Neural cell (in vitro differentiated cells): ENCODE measurements at regions not wholly inside any gene's neighbourhood (a gene's known extent, or its start where the extent isn't known, plus 50 kb on each side); places are given as distances from the start of the nearest gene placed in this dataset.
"Not testable (repeated sequence)": the region's sequence is repeated elsewhere in the genome, so short reads cannot be mapped to it uniquely, and the experiment has no call there.

Experiments
- H2AFZ ChIP-seq: fragments of 200-600, 300-800 bp; sonication (generic), shearing (Covaris generic); 2 replicates; pipeline ENCODE4 v1.6.0; 2014; ENCODE audit warnings: low read depth, mild to moderate bottlenecking, antibody characterized with exemption, low read length, moderate library complexity
- H3F3A ChIP-seq: fragments of 200-600 bp; shearing (Covaris generic); 2 replicates; pipeline ENCODE4 v1.6.1; 2016; ENCODE audit warnings: mild to moderate bottlenecking, moderate library complexity, mixed read lengths, antibody characterized with exemption, low read length; ENCODE audit not compliant: insufficient read depth, poor library complexity, severe bottlenecking
- H3K27ac ChIP-seq: fragments of 200-600, 300-800 bp; sonication (generic), shearing (Covaris generic); 2 replicates; pipeline ENCODE4 v1.5.1; 2014; ENCODE audit warnings: mild to moderate bottlenecking, low read length, moderate library complexity
- H3K27me3 ChIP-seq: fragments of 300-800, 200-600 bp; sonication (generic), shearing (Covaris generic); 2 replicates; pipeline ENCODE4 v1.6.0; 2014; ENCODE audit warnings: mild to moderate bottlenecking, low read depth, low read length, moderate library complexity; ENCODE audit not compliant: insufficient read depth
- H3K36me3 ChIP-seq: fragments of 300-800, 200-600 bp; sonication (generic), shearing (Covaris generic); 2 replicates; pipeline ENCODE4 v1.5.1; 2014; ENCODE audit warnings: mild to moderate bottlenecking, antibody characterized with exemption, low read length, moderate library complexity; ENCODE audit not compliant: insufficient read depth
- H3K4me2 ChIP-seq: fragments of 300-800, 200-600 bp; sonication (generic), shearing (Covaris generic); 2 replicates; pipeline ENCODE4 v1.6.0; 2014; ENCODE audit warnings: mild to moderate bottlenecking, low read length
- H3K4me3 ChIP-seq: fragments of 300-800, 200-600 bp; sonication (generic), shearing (Covaris generic); 2 replicates; pipeline ENCODE4 v1.5.1; 2014; ENCODE audit warnings: mild to moderate bottlenecking, low read length, moderate library complexity
- H3K79me2 ChIP-seq: fragments of 200-600 bp; shearing (Covaris generic); replicated peaks from 2 replicates; pipeline ENCODE4 v1.6.0; 2014; ENCODE audit warnings: mild to moderate bottlenecking, low read length, moderate library complexity; ENCODE audit not compliant: insufficient read depth
- H3K9ac ChIP-seq: fragments of 300-800, 200-600 bp; sonication (generic), shearing (Covaris generic); 2 replicates; pipeline ENCODE4 v1.6.1; 2016; ENCODE audit warnings: mild to moderate bottlenecking, low read length, mixed read lengths
- H3K9me2 ChIP-seq: fragments of 200-600 bp; shearing (Covaris generic); 2 replicates; pipeline ENCODE4 v1.6.1; 2016; ENCODE audit warnings: mild to moderate bottlenecking, low read length, mixed read lengths; ENCODE audit not compliant: insufficient read depth
- H3K9me3 ChIP-seq: fragments of 200-600, 300-800 bp; sonication (generic), shearing (Covaris generic); 2 replicates; pipeline ENCODE4 v1.6.1; 2016; ENCODE audit warnings: mild to moderate bottlenecking, mixed run types, low read length, moderate library complexity, mixed read lengths
- H4K20me1 ChIP-seq: fragments of 200-600 bp; shearing (Covaris generic); 2 replicates; pipeline ENCODE4 v1.6.1; 2016; ENCODE audit warnings: mild to moderate bottlenecking, mixed run types; ENCODE audit not compliant: insufficient read depth
- EP300 ChIP-seq: fragments of 450-650 bp; conservative IDR thresholded peaks from 2 replicates; pipeline ENCODE4 v1.6.1; 2014; ENCODE audit warnings: antibody characterized with exemption, mild to moderate bottlenecking, moderate library complexity; ENCODE audit not compliant: poor library complexity, severe bottlenecking
- EZH2 ChIP-seq: fragments of 200-600, 300-800 bp; shearing (Covaris generic), sonication (generic); IDR thresholded peaks from 2 replicates; pipeline ENCODE4 v1.6.1; 2014; ENCODE audit warnings: antibody characterized with exemption, low read length, borderline replicate concordance, mild to moderate bottlenecking; ENCODE audit not compliant: insufficient read depth, poor library complexity, severe bottlenecking
- MXI1 ChIP-seq: fragments of 450-650 bp; conservative IDR thresholded peaks from 2 replicates; pipeline ENCODE4 v1.6.1; 2014; ENCODE audit warnings: antibody characterized with exemption, mild to moderate bottlenecking; ENCODE audit not compliant: poor library complexity, severe bottlenecking
- POLR2AphosphoS5 ChIP-seq: IDR thresholded peaks from 2 replicates; pipeline ENCODE4 v1.6.1; 2012
- RAD21 ChIP-seq: fragments of 450-650 bp; conservative IDR thresholded peaks from 2 replicates; pipeline ENCODE4 v1.6.1; 2014; ENCODE audit warnings: antibody characterized with exemption, mild to moderate bottlenecking, moderate library complexity
- REST ChIP-seq: IDR thresholded peaks from 2 replicates; pipeline ENCODE4 v1.6.1; 2012; ENCODE audit warnings: borderline replicate concordance
- SMC3 ChIP-seq: fragments of 450-650 bp; conservative IDR thresholded peaks from 2 replicates; pipeline ENCODE4 v1.6.1; 2014; ENCODE audit warnings: antibody characterized with exemption, mild to moderate bottlenecking, moderate library complexity; ENCODE audit not compliant: poor library complexity
- TAF1 ChIP-seq: IDR thresholded peaks from 2 replicates; pipeline ENCODE4 v1.6.1; 2012; ENCODE audit warnings: low read depth
- TF ChIP-seq, protein P1 (sequence below): fragments of 450-650 bp; IDR thresholded peaks from 2 replicates; pipeline ENCODE4 v1.5.1; 2014; ENCODE audit warnings: antibody characterized with exemption, mild to moderate bottlenecking, moderate library complexity; ENCODE audit not compliant: poor library complexity, severe bottlenecking

DNA sequence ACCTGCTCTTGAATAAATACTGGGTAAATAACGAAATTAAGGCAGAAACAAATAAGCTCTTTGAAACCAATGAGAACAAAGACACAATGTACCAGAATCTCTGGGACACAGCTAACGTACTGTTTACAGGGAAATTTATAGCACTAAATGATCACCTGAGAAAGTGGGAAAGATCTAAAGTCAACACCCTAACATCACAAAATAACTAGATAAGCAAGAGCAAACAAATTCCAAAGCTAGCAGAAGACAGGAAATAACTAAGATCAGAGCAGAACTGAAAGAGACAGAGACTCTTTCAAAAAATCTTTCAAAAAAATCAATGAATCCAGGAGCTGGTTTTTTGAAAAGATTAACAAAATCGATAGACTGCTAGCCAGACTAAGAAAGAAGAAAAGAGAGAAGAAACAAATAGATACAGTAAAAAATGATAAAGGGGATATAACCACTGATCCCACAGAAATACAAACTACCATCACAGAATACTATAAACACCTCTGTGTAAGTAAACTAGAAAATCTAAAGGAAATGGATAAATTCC is 487.5 kb downstream of the CHSY3 start:
- H3K9me3 ChIP-seq, H3K9me2 ChIP-seq, H3K36me3 ChIP-seq, H3K27me3 ChIP-seq, H3K4me3 ChIP-seq, H3K79me2 ChIP-seq, H3K27ac ChIP-seq, H3F3A ChIP-seq, H2AFZ ChIP-seq, H3K4me2 ChIP-seq, H3K9ac ChIP-seq, H4K20me1 ChIP-seq: not testable (repeated sequence)

- Histone ChIP-seq H3K79me2 (no peaks in the 10 kb centered on the region), H3K9me2 (no peaks in the 10 kb centered on the region), H3K27me3 (no peaks in the 10 kb centered on the region), H3K27ac (no peak overlapping the region), H3K9ac (no peak overlapping the region), H3K4me3 (no peak overlapping the region), H3K4me2 (no peak overlapping the region), H3K36me3 (no peaks in the 10 kb centered on the region), H2AFZ (no peak overlapping the region), H4K20me1 (no peaks in the 10 kb centered on the region), H3F3A (no peaks in the 10 kb centered on the region), H3K9me3 (no peaks in the 10 kb centered on the region)
- TF ChIP-seq POLR2AphosphoS5 = no peak
- no peak for TF ChIP-seq EZH2
- TF ChIP-seq RAD21 = no peak
- TF ChIP-seq, protein P1, sequence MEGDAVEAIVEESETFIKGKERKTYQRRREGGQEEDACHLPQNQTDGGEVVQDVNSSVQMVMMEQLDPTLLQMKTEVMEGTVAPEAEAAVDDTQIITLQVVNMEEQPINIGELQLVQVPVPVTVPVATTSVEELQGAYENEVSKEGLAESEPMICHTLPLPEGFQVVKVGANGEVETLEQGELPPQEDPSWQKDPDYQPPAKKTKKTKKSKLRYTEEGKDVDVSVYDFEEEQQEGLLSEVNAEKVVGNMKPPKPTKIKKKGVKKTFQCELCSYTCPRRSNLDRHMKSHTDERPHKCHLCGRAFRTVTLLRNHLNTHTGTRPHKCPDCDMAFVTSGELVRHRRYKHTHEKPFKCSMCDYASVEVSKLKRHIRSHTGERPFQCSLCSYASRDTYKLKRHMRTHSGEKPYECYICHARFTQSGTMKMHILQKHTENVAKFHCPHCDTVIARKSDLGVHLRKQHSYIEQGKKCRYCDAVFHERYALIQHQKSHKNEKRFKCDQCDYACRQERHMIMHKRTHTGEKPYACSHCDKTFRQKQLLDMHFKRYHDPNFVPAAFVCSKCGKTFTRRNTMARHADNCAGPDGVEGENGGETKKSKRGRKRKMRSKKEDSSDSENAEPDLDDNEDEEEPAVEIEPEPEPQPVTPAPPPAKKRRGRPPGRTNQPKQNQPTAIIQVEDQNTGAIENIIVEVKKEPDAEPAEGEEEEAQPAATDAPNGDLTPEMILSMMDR = no peak
- no peak for TF ChIP-seq REST
- TF ChIP-seq EP300 = no peak
- no peak for TF ChIP-seq MXI1
- TF ChIP-seq SMC3 = no peak
- no peak for TF ChIP-seq TAF1
These were observed 481.9 kb downstream of the CHSY3 start for GRCh38 chr5:130386155-130386554.

DNA sequence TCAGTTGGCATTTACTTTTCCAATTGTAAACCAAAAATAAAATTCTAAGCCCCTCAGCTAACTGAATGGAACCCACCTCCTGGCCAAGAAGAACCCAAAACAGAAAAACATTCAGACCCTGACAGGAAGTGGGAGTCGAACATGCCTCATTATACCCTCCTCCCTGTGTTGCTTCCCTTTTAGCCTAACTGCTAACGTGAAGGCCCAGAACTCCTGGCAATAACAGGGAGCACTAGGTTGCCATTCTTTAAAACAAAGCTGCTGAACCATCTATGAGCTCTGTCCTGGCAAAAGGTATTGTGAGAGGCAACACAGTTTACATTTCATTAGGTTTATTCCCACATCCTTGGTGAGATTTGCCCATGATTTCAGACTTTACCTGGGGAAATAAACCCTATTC is 481.4 kb downstream of the CHSY3 start:
- Histone ChIP-seq H3K9ac (no peak overlapping the region), H3K79me2 (no peaks in the 10 kb centered on the region), H3K4me2 (no peak overlapping the region), H3K9me3 (no peaks in the 10 kb centered on the region), H3K36me3 (no peaks in the 10 kb centered on the region), H3K27ac (no peak overlapping the region), H3K27me3 (no peaks in the 10 kb centered on the region), H3F3A (no peaks in the 10 kb centered on the region), H3K9me2 (no peaks in the 10 kb centered on the region), H2AFZ (no peak overlapping the region), H4K20me1 (no peaks in the 10 kb centered on the region), H3K4me3 (no peak overlapping the region)
- TF ChIP-seq, protein P1 = no peak
- TF ChIP-seq REST = no peak
- no peak for TF ChIP-seq RAD21
- no peak for TF ChIP-seq TAF1
